Neural progenitor cell (in vitro differentiated cells): ENCODE measurements at regions not wholly inside any gene's neighbourhood (a gene's known extent, or its start where the extent isn't known, plus 50 kb on each side); places are given as distances from the start of the nearest gene placed in this dataset.
"Not testable (repeated sequence)": the region's sequence is repeated elsewhere in the genome, so short reads cannot be mapped to it uniquely, and the experiment has no call there.

Source experiments
- DNase-seq: peaks from one replicate; pipeline ENCODE4 v3.0.0-alpha.2; 2016; ENCODE audit warnings: low spot score
- H2AFZ ChIP-seq: fragments of 200-600 bp; sonication (generic); replicated peaks from 2 replicates; pipeline ENCODE4 v1.6.1; 2016; ENCODE audit warnings: antibody characterized with exemption
- H3F3A ChIP-seq: fragments of 200-600 bp; sonication (generic); 2 replicates; pipeline ENCODE4 v1.6.1; 2016; ENCODE audit warnings: antibody characterized with exemption, low read depth
- H3K27ac ChIP-seq: fragments of 200-600 bp; sonication (generic); 2 replicates; pipeline ENCODE4 v1.5.1; 2016; ENCODE audit warnings: mild to moderate bottlenecking
- H3K27me3 ChIP-seq: fragments of 200-600 bp; sonication (generic); 2 replicates; pipeline ENCODE4 v1.6.1; 2016; ENCODE audit warnings: mild to moderate bottlenecking, moderate library complexity
- H3K36me3 ChIP-seq: fragments of 200-600 bp; sonication (generic); 2 replicates; pipeline ENCODE4 v1.5.1; 2016
- H3K4me1 ChIP-seq: fragments of 200-600 bp; sonication (generic); 2 replicates; pipeline ENCODE4 v1.6.1; 2016; ENCODE audit warnings: mixed run types
- H3K4me2 ChIP-seq: fragments of 200-600 bp; sonication (generic); 2 replicates; pipeline ENCODE4 v1.6.1; 2016
- H3K4me3 ChIP-seq: fragments of 200-600 bp; sonication (generic); 2 replicates; pipeline ENCODE4 v1.5.1; 2016
- H3K79me2 ChIP-seq: fragments of 200-600 bp; sonication (generic); 2 replicates; pipeline ENCODE4 v1.6.1; 2016; ENCODE audit warnings: low read depth
- H3K9ac ChIP-seq: fragments of 200-600 bp; sonication (generic); 2 replicates; pipeline ENCODE4 v1.6.1; 2016
- H3K9me3 ChIP-seq: fragments of 200-600 bp; sonication (generic); 2 replicates; pipeline ENCODE4 v1.5.1; 2016; ENCODE audit warnings: low read depth
- H4K20me1 ChIP-seq: fragments of 200-600 bp; sonication (generic); 2 replicates; pipeline ENCODE4 v1.6.1; 2016; ENCODE audit warnings: low read depth
- H3K27ac Mint-ChIP-seq: 3 replicates; pipeline ENCODE4 v1.8.0; 2021; ENCODE audit warnings: mixed read lengths
- H3K27me3 Mint-ChIP-seq: 2 replicates; pipeline ENCODE4 v1.8.0; 2022; ENCODE audit warnings: low read depth, mild to moderate bottlenecking, inconsistent platforms, moderate library complexity, mixed read lengths; ENCODE audit not compliant: insufficient read depth
- H3K36me3 Mint-ChIP-seq: 3 replicates; pipeline ENCODE4 v1.8.0; 2021; ENCODE audit warnings: mixed read lengths
- H3K4me1 Mint-ChIP-seq: 3 replicates; pipeline ENCODE4 v1.8.0; 2021; ENCODE audit warnings: mixed read lengths
- H3K4me3 Mint-ChIP-seq: 3 replicates; pipeline ENCODE4 v1.8.0; 2021; ENCODE audit warnings: mild to moderate bottlenecking, moderate library complexity, mixed read lengths
- H3K9me3 Mint-ChIP-seq: 3 replicates; pipeline ENCODE4 v1.8.0; 2020; ENCODE audit warnings: mixed read lengths
- EZH2 ChIP-seq: fragments of 200-600 bp; sonication (generic); IDR thresholded peaks from 2 replicates; pipeline ENCODE4 v1.6.1; 2017; ENCODE audit warnings: antibody characterized with exemption, mild to moderate bottlenecking, moderate library complexity
- EZH2phosphoT487 ChIP-seq: fragments of 200-600 bp; sonication (generic); IDR thresholded peaks from 2 replicates; pipeline ENCODE4 v1.6.1; 2017; ENCODE audit warnings: antibody characterized with exemption
- TF ChIP-seq, protein P1 (sequence below): fragments of 200-600 bp; sonication (generic); IDR thresholded peaks from 2 replicates; pipeline ENCODE4 v1.5.1; 2017; ENCODE audit warnings: antibody characterized with exemption, mild to moderate bottlenecking

DNA sequence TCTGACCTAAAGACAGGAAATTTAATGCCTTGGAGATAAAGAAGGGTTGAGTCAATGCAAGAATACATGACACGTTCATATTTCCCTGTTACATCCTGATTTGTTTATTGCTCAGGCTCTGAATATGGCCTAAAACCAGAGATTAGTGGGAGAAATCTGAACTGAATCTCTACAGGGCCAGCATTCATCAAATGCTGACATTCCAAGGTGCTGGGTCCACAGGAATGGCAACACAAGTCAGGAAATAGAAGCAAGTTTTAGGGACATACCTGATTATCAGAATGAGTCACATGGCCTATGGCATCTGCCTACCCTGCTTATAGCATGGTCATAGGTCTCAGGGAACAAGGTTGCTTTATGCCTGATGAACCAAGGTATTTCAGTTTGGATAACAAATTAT is 117.4 kb upstream of the CES5A start:
- no peaks in the 10 kb centered on the region for H3F3A ChIP-seq
- Mint-ChIP-seq H3K27ac (no peak overlapping the region), H3K36me3 (no peaks in the 10 kb centered on the region), H3K4me3 (no peak overlapping the region), H3K9me3 (peaks cover 10% of the 10 kb centered on the region), H3K4me1 (no peaks in the 10 kb centered on the region), H3K27me3 (no peaks in the 10 kb centered on the region)
- H3K36me3 ChIP-seq = no peaks in the 10 kb centered on the region
- no peaks in the 10 kb centered on the region for H3K27me3 ChIP-seq
- H3K27ac ChIP-seq = no peak overlapping the region
- DNase-seq = no peak
- H4K20me1 ChIP-seq = no peaks in the 10 kb centered on the region
- no peak overlapping the region for H2AFZ ChIP-seq
- no peaks in the 10 kb centered on the region for H3K79me2 ChIP-seq
- TF ChIP-seq EZH2 (no peak), EZH2phosphoT487 (no peak)
- TF ChIP-seq, protein P1, sequence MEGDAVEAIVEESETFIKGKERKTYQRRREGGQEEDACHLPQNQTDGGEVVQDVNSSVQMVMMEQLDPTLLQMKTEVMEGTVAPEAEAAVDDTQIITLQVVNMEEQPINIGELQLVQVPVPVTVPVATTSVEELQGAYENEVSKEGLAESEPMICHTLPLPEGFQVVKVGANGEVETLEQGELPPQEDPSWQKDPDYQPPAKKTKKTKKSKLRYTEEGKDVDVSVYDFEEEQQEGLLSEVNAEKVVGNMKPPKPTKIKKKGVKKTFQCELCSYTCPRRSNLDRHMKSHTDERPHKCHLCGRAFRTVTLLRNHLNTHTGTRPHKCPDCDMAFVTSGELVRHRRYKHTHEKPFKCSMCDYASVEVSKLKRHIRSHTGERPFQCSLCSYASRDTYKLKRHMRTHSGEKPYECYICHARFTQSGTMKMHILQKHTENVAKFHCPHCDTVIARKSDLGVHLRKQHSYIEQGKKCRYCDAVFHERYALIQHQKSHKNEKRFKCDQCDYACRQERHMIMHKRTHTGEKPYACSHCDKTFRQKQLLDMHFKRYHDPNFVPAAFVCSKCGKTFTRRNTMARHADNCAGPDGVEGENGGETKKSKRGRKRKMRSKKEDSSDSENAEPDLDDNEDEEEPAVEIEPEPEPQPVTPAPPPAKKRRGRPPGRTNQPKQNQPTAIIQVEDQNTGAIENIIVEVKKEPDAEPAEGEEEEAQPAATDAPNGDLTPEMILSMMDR = no peak
- H3K4me1 ChIP-seq = no peaks in the 10 kb centered on the region
- no peak overlapping the region for H3K4me3 ChIP-seq
- H3K9ac ChIP-seq = no peak overlapping the region
- H3K9me3 ChIP-seq = no peaks in the 10 kb centered on the region
- H3K4me2 ChIP-seq = no peak overlapping the region

DNA sequence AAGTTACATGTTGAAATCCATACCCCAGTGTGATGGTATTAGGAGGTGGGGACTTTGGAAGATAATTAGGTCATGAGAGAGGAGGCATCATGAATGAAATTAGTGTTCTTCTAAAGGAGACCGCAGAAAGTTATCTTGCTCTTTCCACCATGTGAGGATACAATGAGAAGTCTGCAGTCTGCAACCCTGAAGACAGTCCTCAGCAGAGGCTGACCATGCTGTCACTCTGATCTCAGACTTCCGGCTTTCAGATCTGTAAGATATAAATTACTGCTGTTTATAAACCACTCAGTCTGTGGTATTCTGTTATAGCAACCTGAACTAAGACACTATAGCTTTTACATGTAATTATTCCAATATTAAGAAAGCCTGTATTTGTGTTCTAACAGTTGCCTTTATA is 116.7 kb upstream of the CES5A start:
- Mint-ChIP-seq H3K4me3 (no peak overlapping the region), H3K9me3 (peaks cover 10% of the 10 kb centered on the region), H3K27ac (no peak overlapping the region), H3K36me3 (no peaks in the 10 kb centered on the region), H3K27me3 (no peaks in the 10 kb centered on the region), H3K4me1 (no peaks in the 10 kb centered on the region)
- TF ChIP-seq, protein P1 = no peak
- TF ChIP-seq EZH2 (no peak), EZH2phosphoT487 (no peak)
- no peak for DNase-seq
- H3K4me3 ChIP-seq = no peak overlapping the region
- H3K79me2 ChIP-seq = no peaks in the 10 kb centered on the region
- no peaks in the 10 kb centered on the region for H3K9me3 ChIP-seq
- no peak overlapping the region for H2AFZ ChIP-seq
- no peaks in the 10 kb centered on the region for H3F3A ChIP-seq
- H3K27ac ChIP-seq = no peak overlapping the region
- no peak overlapping the region for H3K9ac ChIP-seq
- no peaks in the 10 kb centered on the region for H3K27me3 ChIP-seq
- H3K4me1 ChIP-seq = no peaks in the 10 kb centered on the region
- no peak overlapping the region for H3K4me2 ChIP-seq
- H4K20me1 ChIP-seq = no peaks in the 10 kb centered on the region
- no peaks in the 10 kb centered on the region for H3K36me3 ChIP-seq

DNA sequence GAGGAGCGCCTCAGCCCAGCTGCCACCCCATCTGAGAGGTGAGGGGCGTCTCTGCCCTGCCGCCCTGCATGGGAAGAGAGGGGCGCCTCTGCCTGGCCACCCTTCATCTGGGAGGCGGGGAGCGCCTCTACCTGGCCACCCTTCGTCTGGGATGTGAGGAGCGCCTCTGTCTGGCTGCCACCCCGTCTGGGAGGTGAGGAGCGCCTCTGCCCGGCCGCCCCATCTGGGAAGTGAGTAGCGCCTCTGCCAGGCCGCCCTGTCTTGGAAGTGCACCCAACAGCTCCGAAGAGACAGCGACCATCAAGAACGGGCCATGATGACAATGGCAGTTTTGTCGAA is 114.4 kb upstream of the CES5A start:
- Histone ChIP-seq H3K27me3 (no peaks in the 10 kb centered on the region), H3K36me3 (no peaks in the 10 kb centered on the region), H3K79me2 (no peaks in the 10 kb centered on the region), H4K20me1 (no peaks in the 10 kb centered on the region), H3K4me3 (no peak overlapping the region), H3K9ac (no peak overlapping the region), H3K4me2 (no peak overlapping the region), H3F3A (no peaks in the 10 kb centered on the region), H3K4me1 (no peaks in the 10 kb centered on the region), H2AFZ (no peak overlapping the region), H3K27ac (no peak overlapping the region), H3K9me3 (no peaks in the 10 kb centered on the region)
- Mint-ChIP-seq H3K36me3 (no peaks in the 10 kb centered on the region), H3K27me3 (no peaks in the 10 kb centered on the region), H3K4me3 (no peak overlapping the region), H3K4me1 (no peaks in the 10 kb centered on the region), H3K27ac (no peak overlapping the region), H3K9me3 (peaks cover 10% of the 10 kb centered on the region)
- DNase-seq = no peak
- TF ChIP-seq EZH2 (no peak), EZH2phosphoT487 (no peak)
- TF ChIP-seq, protein P1 = no peak

DNA sequence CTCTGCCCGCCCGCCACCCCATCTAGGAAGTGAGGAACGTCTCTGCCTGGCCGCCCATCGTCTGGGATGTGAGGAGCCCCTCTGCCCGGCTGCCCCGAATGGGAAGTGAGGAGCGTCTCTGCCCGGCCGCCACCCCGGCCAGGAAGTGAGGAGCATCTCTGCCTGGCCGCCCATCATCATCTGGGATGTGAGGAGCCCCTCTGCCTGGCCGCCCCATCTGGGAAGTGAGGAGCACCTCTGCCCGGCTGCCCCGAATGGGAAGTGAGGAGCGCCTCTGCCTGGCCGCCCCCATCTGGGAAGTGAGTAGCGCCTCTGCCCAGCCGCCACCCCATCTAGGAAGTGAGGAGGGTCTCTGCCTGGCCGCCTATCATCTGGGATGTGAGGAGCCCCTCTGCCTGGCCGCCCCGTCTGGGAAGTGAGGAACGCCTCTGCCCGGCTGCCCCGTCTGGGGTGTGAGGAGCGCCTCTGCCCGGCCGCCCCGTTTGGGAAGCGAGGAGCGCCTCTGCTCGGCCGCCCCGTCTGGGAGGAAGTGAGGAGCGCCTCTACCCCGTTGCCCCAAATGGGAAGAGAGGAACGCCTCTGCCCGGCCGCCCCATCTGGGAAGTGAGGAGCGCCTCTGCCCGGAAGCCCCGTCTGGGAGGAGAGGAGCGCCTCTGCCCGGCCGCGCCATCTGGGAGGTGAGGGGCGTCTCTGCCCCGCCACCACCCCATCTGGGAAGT is 113.8 kb upstream of the CES5A start:
- H3K4me3 ChIP-seq, H3K27me3 ChIP-seq, H3K4me1 ChIP-seq, H2AFZ ChIP-seq, H4K20me1 ChIP-seq, H3K4me1 Mint-ChIP-seq, H3F3A ChIP-seq, H3K27ac ChIP-seq, H3K79me2 ChIP-seq, H3K36me3 ChIP-seq, DNase-seq, H3K36me3 Mint-ChIP-seq, H3K9ac ChIP-seq, H3K27ac Mint-ChIP-seq, H3K4me2 ChIP-seq, H3K9me3 ChIP-seq, H3K4me3 Mint-ChIP-seq, H3K27me3 Mint-ChIP-seq: not testable (repeated sequence)
- H3K9me3 Mint-ChIP-seq = peaks cover 10% of the 10 kb centered on the region
